ENCODE measurements at regions not wholly inside any gene's neighbourhood (a gene's known extent, or its start where the extent isn't known, plus 50 kb on each side); places are given as distances from the start of the nearest gene placed in this dataset.
A peak's percentile ranks its signal among the peaks of the same experiment; 100 is the strongest.

GRCh38 chr1:84090447-84091245 lies 53.4 kb upstream of the PRKACB start:
- no peak overlapping the region for H3K4me3 ChIP-seq (replicated peaks; ENCODE audit: low read depth, low read length)
- TF ChIP-seq CTCF (IDR thresholded peaks at IDR 0.05; ENCODE audit: low read length, missing control alignments) = no peak
- DNase-seq (ENCODE audit: low read depth) = no peak

- no peak for DNase-seq (ENCODE audit: low read depth)
Measured at GRCh38 chr1:84089867-84090266, 54.2 kb upstream of the PRKACB start.

GRCh38 chr1:84089465-84089864 lies 54.6 kb upstream of the PRKACB start:
- no peak for TF ChIP-seq CTCF (IDR thresholded peaks at IDR 0.05; ENCODE audit: low read length, missing control alignments)
- DNase-seq (ENCODE audit: low read depth) = peak; percentile 67
- no peak overlapping the region for H3K4me3 ChIP-seq (replicated peaks; ENCODE audit: low read depth, low read length)

More at GRCh38 chr1:84089867-84090266, 54.2 kb upstream of the PRKACB start:
- no peak overlapping the region for H3K4me3 ChIP-seq (replicated peaks; ENCODE audit: low read depth, low read length)
- TF ChIP-seq CTCF (IDR thresholded peaks at IDR 0.05; ENCODE audit: low read length, missing control alignments) = no peak

- no peak overlapping the region for H3K4me3 ChIP-seq (replicated peaks; ENCODE audit: low read depth, low read length)
- TF ChIP-seq CTCF (IDR thresholded peaks at IDR 0.05; ENCODE audit: low read length, missing control alignments) = no peak
- DNase-seq (ENCODE audit: low read depth) = no peak
Measured at GRCh38 chr1:84086616-84087015, 57.5 kb upstream of the PRKACB start.

- DNase-seq (ENCODE audit: low read depth) = no peak
- TF ChIP-seq CTCF (IDR thresholded peaks at IDR 0.05; ENCODE audit: low read length, missing control alignments) = no peak
Measured at GRCh38 chr1:84086189-84086588, 57.9 kb upstream of the PRKACB start.

GRCh38 chr1:84083307-84083706 lies 60.8 kb upstream of the PRKACB start:
- no peak for DNase-seq (ENCODE audit: low read depth)
- no peak overlapping the region for H3K4me3 ChIP-seq (replicated peaks; ENCODE audit: low read depth, low read length)
- TF ChIP-seq CTCF (IDR thresholded peaks at IDR 0.05; ENCODE audit: low read length, missing control alignments) = no peak

More at GRCh38 chr1:84086189-84086588, 57.9 kb upstream of the PRKACB start:
- no peak overlapping the region for H3K4me3 ChIP-seq (replicated peaks; ENCODE audit: low read depth, low read length)

GRCh38 chr1:84078842-84079202 lies 65.2 kb upstream of the PRKACB start:
- no peak for TF ChIP-seq CTCF (IDR thresholded peaks at IDR 0.05; ENCODE audit: low read length, missing control alignments)
- no peak for DNase-seq (ENCODE audit: low read depth)
- peak overlapping the region; percentile 71 for H3K4me3 ChIP-seq (replicated peaks; ENCODE audit: low read depth, low read length)
